ENCODE measurements at regions not wholly inside any gene's neighbourhood (a gene's known extent, or its start where the extent isn't known, plus 50 kb on each side); places are given as distances from the start of the nearest gene placed in this dataset.

- TF ChIP-seq ATF3 (IDR thresholded peaks at IDR 0.05) (no peak), TAF1 (conservative IDR thresholded peaks at IDR 0.05) (no peak), REST (IDR thresholded peaks at IDR 0.05) (no peak), CTCF (IDR thresholded peaks at IDR 0.05; ENCODE audit: low read depth, low read length, missing input control) (no peak), MAX (IDR thresholded peaks at IDR 0.05) (no peak), FOXA1 (IDR thresholded peaks at IDR 0.05) (no peak), RAD21 (IDR thresholded peaks at IDR 0.05) (no peak), EGR1 (IDR thresholded peaks at IDR 0.05; ENCODE audit: low read depth in 2 of 2) (no peak), JUND (IDR thresholded peaks at IDR 0.05) (no peak)
Observed at GRCh38 chr11:80129396-80129795, 688.6 kb upstream of the TENM4 start.

Measured in liver (tissue), 3 donors.